SKM-1 (cell line): ENCODE measurements at regions not wholly inside any gene's neighbourhood (a gene's known extent, or its start where the extent isn't known, plus 50 kb on each side); places are given as distances from the start of the nearest gene placed in this dataset.
"Not testable (repeated sequence)": the region's sequence is repeated elsewhere in the genome, so short reads cannot be mapped to it uniquely, and the experiment has no call there.

ENCODE experiments used
- DNase-seq: peaks from one replicate; lab custom pipeline; 2025; ENCODE audit not compliant: unreplicated experiment; lab: John Stamatoyannopoulos, UW

- DNase-seq, result no peak
Measured at GRCh38 chr6:21909321-21909720, 315.8 kb downstream of the SOX4 start.

GRCh38 chr6:21911208-21911607, 317.7 kb downstream of the SOX4 start:
- no peak for DNase-seq

- no peak for DNase-seq
Measured at GRCh38 chr6:21912151-21912832, 318.7 kb downstream of the SOX4 start.

GRCh38 chr6:21914121-21914973, 320.8 kb downstream of the SOX4 start:
- DNase-seq, result no peak

GRCh38 chr6:21915707-21916260, 322.2 kb downstream of the SOX4 start:
- DNase-seq, result no peak

- no peak for DNase-seq
Measured at GRCh38 chr6:21918041-21918440, 324.5 kb downstream of the SOX4 start.

GRCh38 chr6:21918666-21919065, 325.1 kb downstream of the SOX4 start:
- no peak for DNase-seq

GRCh38 chr6:21922086-21922485, 328.5 kb downstream of the SOX4 start:
- DNase-seq, result no peak

GRCh38 chr6:21924002-21924401, 330.5 kb downstream of the SOX4 start:
- no peak for DNase-seq

GRCh38 chr6:21928827-21929226, 335.3 kb downstream of the SOX4 start:
- DNase-seq, result no peak

- DNase-seq, result no peak
Measured at GRCh38 chr6:21931641-21932335, 338.2 kb downstream of the SOX4 start.

GRCh38 chr6:21933351-21933750, 339.8 kb downstream of the SOX4 start:
- no peak for DNase-seq

- no peak for DNase-seq
Measured at GRCh38 chr6:21935142-21935541, 341.6 kb downstream of the SOX4 start.

- DNase-seq, result no peak
Measured at GRCh38 chr6:21935561-21936028, 342.0 kb downstream of the SOX4 start.

- no peak for DNase-seq
Measured at GRCh38 chr6:21937466-21937865, 343.9 kb downstream of the SOX4 start.

GRCh38 chr6:21939066-21939465, 345.5 kb downstream of the SOX4 start:
- DNase-seq, result not testable (repeated sequence)

- DNase-seq, result no peak
Measured at GRCh38 chr6:21941926-21942325, 348.4 kb downstream of the SOX4 start.

GRCh38 chr6:21942897-21943296, 349.3 kb downstream of the SOX4 start:
- DNase-seq, result no peak

- DNase-seq, result no peak
Measured at GRCh38 chr6:21946298-21946783, 350.5 kb downstream of the PRL start.

- not testable (repeated sequence) for DNase-seq
Measured at GRCh38 chr6:21947227-21947626, 349.6 kb downstream of the PRL start.

- no peak for DNase-seq
Measured at GRCh38 chr6:21947731-21948386, 349.0 kb downstream of the PRL start.
